Breast epithelium (tissue), 3 donors: ENCODE measurements at regions not wholly inside any gene's neighbourhood (a gene's known extent, or its start where the extent isn't known, plus 50 kb on each side); places are given as distances from the start of the nearest gene placed in this dataset.

ENCODE experiments used
- POLR2A ChIP-seq: fragments of 450-650 bp; IDR thresholded peaks from one replicate; pipeline ENCODE4 v1.6.1; 2016; ENCODE audit warnings: antibody characterized with exemption, mild to moderate bottlenecking, moderate library complexity
- POLR2AphosphoS5 ChIP-seq, 3 donors: sonication (generic); formaldehyde crosslinking; IDR thresholded peaks; one replicate each; pipeline ENCODE4 v1.6.1; 2017; ENCODE audit warnings: antibody characterized with exemption in 3 of 3
- TF ChIP-seq, protein P1 (sequence below), 3 donors: fragments of 450-650 bp; IDR thresholded peaks; one replicate each; pipeline ENCODE4 v1.5.1; 2016 to 2017; ENCODE audit warnings: antibody characterized with exemption in 3 of 3, mild to moderate bottlenecking in 3 of 3, moderate library complexity in 3 of 3

DNA sequence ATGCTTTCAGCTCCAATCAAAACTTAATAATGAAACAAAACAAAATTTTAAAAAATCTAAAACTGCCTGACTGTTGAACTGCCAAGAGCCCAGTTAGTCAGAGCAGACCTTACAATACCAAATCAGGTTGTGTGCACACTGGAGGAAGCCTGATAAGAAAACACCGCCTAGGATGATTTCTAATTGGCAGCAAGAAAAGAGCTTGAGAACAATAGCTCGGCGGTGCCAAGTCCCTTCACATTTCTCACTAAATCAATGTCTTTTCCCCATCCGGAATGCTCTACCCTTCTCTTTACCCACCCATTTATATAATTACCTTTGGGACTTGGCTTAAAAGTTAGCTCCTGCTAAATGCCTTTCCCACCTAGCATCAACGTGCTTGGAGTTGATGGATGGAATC, 256.7 kb downstream of the C12orf75 start:
- TF ChIP-seq POLR2A, result no peak
- TF ChIP-seq, protein P1, sequence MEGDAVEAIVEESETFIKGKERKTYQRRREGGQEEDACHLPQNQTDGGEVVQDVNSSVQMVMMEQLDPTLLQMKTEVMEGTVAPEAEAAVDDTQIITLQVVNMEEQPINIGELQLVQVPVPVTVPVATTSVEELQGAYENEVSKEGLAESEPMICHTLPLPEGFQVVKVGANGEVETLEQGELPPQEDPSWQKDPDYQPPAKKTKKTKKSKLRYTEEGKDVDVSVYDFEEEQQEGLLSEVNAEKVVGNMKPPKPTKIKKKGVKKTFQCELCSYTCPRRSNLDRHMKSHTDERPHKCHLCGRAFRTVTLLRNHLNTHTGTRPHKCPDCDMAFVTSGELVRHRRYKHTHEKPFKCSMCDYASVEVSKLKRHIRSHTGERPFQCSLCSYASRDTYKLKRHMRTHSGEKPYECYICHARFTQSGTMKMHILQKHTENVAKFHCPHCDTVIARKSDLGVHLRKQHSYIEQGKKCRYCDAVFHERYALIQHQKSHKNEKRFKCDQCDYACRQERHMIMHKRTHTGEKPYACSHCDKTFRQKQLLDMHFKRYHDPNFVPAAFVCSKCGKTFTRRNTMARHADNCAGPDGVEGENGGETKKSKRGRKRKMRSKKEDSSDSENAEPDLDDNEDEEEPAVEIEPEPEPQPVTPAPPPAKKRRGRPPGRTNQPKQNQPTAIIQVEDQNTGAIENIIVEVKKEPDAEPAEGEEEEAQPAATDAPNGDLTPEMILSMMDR (IDR thresholded peaks at IDR 0.05), result no peak
- TF ChIP-seq POLR2AphosphoS5 (IDR thresholded peaks at IDR 0.05), result no peak
